Activated T-cell treated with anti-CD3 and anti-CD28 coated beads, Interleukin-2, amount 50 U/mL, for 24 hours (primary cell): ENCODE measurements at regions not wholly inside any gene's neighbourhood (a gene's known extent, or its start where the extent isn't known, plus 50 kb on each side); places are given as distances from the start of the nearest gene placed in this dataset.

Experiments used
- DNase-seq: peaks from one replicate; pipeline ENCODE4 v3.0.0-alpha.2; 2020
- H3K27ac Mint-ChIP-seq: 2 replicates; pipeline ENCODE4 v1.8.0; 2020; ENCODE audit warnings: mild to moderate bottlenecking, mixed read lengths
- H3K27me3 Mint-ChIP-seq: 2 replicates; pipeline ENCODE4 v1.8.0; 2020; ENCODE audit warnings: mixed read lengths
- H3K36me3 Mint-ChIP-seq: 2 replicates; pipeline ENCODE4 v1.8.0; 2020; ENCODE audit warnings: low read depth, mixed read lengths
- H3K4me1 Mint-ChIP-seq: 2 replicates; pipeline ENCODE4 v1.8.0; 2020; ENCODE audit warnings: low read depth, mixed read lengths
- H3K4me3 Mint-ChIP-seq: 2 replicates; pipeline ENCODE4 v1.8.0; 2020; ENCODE audit warnings: mild to moderate bottlenecking, moderate library complexity, mixed read lengths
- H3K9me3 Mint-ChIP-seq: 2 replicates; pipeline ENCODE4 v1.8.0; 2020; ENCODE audit warnings: mixed read lengths

- no peak overlapping the region for H3K27ac Mint-ChIP-seq
- no peak overlapping the region for H3K4me3 Mint-ChIP-seq
- H3K4me1 Mint-ChIP-seq, result no peaks in the 10 kb centered on the region
- no peaks in the 10 kb centered on the region for H3K27me3 Mint-ChIP-seq
- no peaks in the 10 kb centered on the region for H3K9me3 Mint-ChIP-seq
- no peak for DNase-seq
- no peaks in the 10 kb centered on the region for H3K36me3 Mint-ChIP-seq
Measured at GRCh38 chr2:104690255-104690984, 163.5 kb upstream of the POU3F3 start.

- Mint-ChIP-seq H3K9me3 (no peaks in the 10 kb centered on the region), H3K27ac (no peak overlapping the region), H3K4me3 (no peak overlapping the region), H3K4me1 (no peaks in the 10 kb centered on the region), H3K27me3 (no peaks in the 10 kb centered on the region), H3K36me3 (no peaks in the 10 kb centered on the region)
- DNase-seq, result no peak
Measured at GRCh38 chr2:104698276-104698675, 155.6 kb upstream of the POU3F3 start.

- no peak overlapping the region for H3K4me3 Mint-ChIP-seq
- H3K27ac Mint-ChIP-seq, result no peak overlapping the region
- H3K36me3 Mint-ChIP-seq, result no peaks in the 10 kb centered on the region
- no peaks in the 10 kb centered on the region for H3K27me3 Mint-ChIP-seq
- H3K4me1 Mint-ChIP-seq, result no peaks in the 10 kb centered on the region
- no peaks in the 10 kb centered on the region for H3K9me3 Mint-ChIP-seq
- DNase-seq, result no peak
Measured at GRCh38 chr2:104701411-104701911, 152.5 kb upstream of the POU3F3 start.

GRCh38 chr2:104702031-104702850, 151.7 kb upstream of the POU3F3 start:
- H3K27ac Mint-ChIP-seq, result no peak overlapping the region
- H3K36me3 Mint-ChIP-seq, result no peaks in the 10 kb centered on the region
- no peaks in the 10 kb centered on the region for H3K4me1 Mint-ChIP-seq
- DNase-seq, result no peak
- no peaks in the 10 kb centered on the region for H3K27me3 Mint-ChIP-seq
- no peak overlapping the region for H3K4me3 Mint-ChIP-seq
- no peaks in the 10 kb centered on the region for H3K9me3 Mint-ChIP-seq

- Mint-ChIP-seq H3K27me3 (no peaks in the 10 kb centered on the region), H3K4me3 (no peak overlapping the region), H3K4me1 (no peaks in the 10 kb centered on the region), H3K36me3 (no peaks in the 10 kb centered on the region), H3K9me3 (no peaks in the 10 kb centered on the region), H3K27ac (no peak overlapping the region)
- DNase-seq, result no peak
Measured at GRCh38 chr2:104703669-104704068, 150.2 kb upstream of the POU3F3 start.

- Mint-ChIP-seq H3K9me3 (no peaks in the 10 kb centered on the region), H3K27ac (no peak overlapping the region), H3K27me3 (no peaks in the 10 kb centered on the region), H3K4me1 (no peaks in the 10 kb centered on the region), H3K36me3 (no peaks in the 10 kb centered on the region), H3K4me3 (no peak overlapping the region)
- DNase-seq, result no peak
Measured at GRCh38 chr2:104704496-104705245, 149.2 kb upstream of the POU3F3 start.

GRCh38 chr2:104707056-104707455, 146.9 kb upstream of the POU3F3 start:
- Mint-ChIP-seq H3K36me3 (no peaks in the 10 kb centered on the region), H3K4me1 (no peaks in the 10 kb centered on the region), H3K4me3 (no peak overlapping the region), H3K9me3 (no peaks in the 10 kb centered on the region), H3K27me3 (no peaks in the 10 kb centered on the region), H3K27ac (no peak overlapping the region)
- DNase-seq, result no peak

GRCh38 chr2:104708967-104709366, 144.9 kb upstream of the POU3F3 start:
- H3K27me3 Mint-ChIP-seq, result no peaks in the 10 kb centered on the region
- H3K36me3 Mint-ChIP-seq, result no peaks in the 10 kb centered on the region
- no peak overlapping the region for H3K27ac Mint-ChIP-seq
- H3K4me1 Mint-ChIP-seq, result no peaks in the 10 kb centered on the region
- no peaks in the 10 kb centered on the region for H3K9me3 Mint-ChIP-seq
- DNase-seq, result no peak
- no peak overlapping the region for H3K4me3 Mint-ChIP-seq

- Mint-ChIP-seq H3K4me3 (no peak overlapping the region), H3K27ac (no peak overlapping the region), H3K36me3 (no peaks in the 10 kb centered on the region), H3K9me3 (no peaks in the 10 kb centered on the region), H3K27me3 (peaks cover 5% of the 10 kb centered on the region), H3K4me1 (no peaks in the 10 kb centered on the region)
- DNase-seq, result no peak
Measured at GRCh38 chr2:104716061-104716460, 137.9 kb upstream of the POU3F3 start.

- Mint-ChIP-seq H3K4me1 (peaks cover 11% of the 10 kb centered on the region), H3K36me3 (no peaks in the 10 kb centered on the region)
Measured at GRCh38 chr2:104733226-104733943, 120.5 kb upstream of the POU3F3 start.

GRCh38 chr2:104734937-104735586, 118.9 kb upstream of the POU3F3 start:
- Mint-ChIP-seq H3K27ac (no peak overlapping the region), H3K4me1 (peaks cover 11% of the 10 kb centered on the region), H3K9me3 (peaks cover 7% of the 10 kb centered on the region), H3K4me3 (no peak overlapping the region), H3K27me3 (peaks cover 6% of the 10 kb centered on the region), H3K36me3 (no peaks in the 10 kb centered on the region)
- no peak for DNase-seq

More at GRCh38 chr2:104733226-104733943, 120.5 kb upstream of the POU3F3 start:
- Mint-ChIP-seq H3K27me3 (peaks cover 6% of the 10 kb centered on the region), H3K9me3 (peaks cover 7% of the 10 kb centered on the region), H3K4me3 (no peak overlapping the region), H3K27ac (no peak overlapping the region)
- no peak for DNase-seq

- H3K4me3 Mint-ChIP-seq, result no peak overlapping the region
- no peaks in the 10 kb centered on the region for H3K36me3 Mint-ChIP-seq
- DNase-seq, result no peak
- H3K27ac Mint-ChIP-seq, result no peak overlapping the region
- H3K27me3 Mint-ChIP-seq, result peaks cover 6% of the 10 kb centered on the region
- peaks cover 11% of the 10 kb centered on the region for H3K4me1 Mint-ChIP-seq
- H3K9me3 Mint-ChIP-seq, result peaks cover 5% of the 10 kb centered on the region
Measured at GRCh38 chr2:104736026-104736425, 117.9 kb upstream of the POU3F3 start.

- DNase-seq, result no peak
- Mint-ChIP-seq H3K9me3 (no peaks in the 10 kb centered on the region), H3K27me3 (no peaks in the 10 kb centered on the region), H3K27ac (no peak overlapping the region), H3K4me1 (no peaks in the 10 kb centered on the region), H3K36me3 (no peaks in the 10 kb centered on the region), H3K4me3 (no peak overlapping the region)
Measured at GRCh38 chr2:104741860-104742259, 112.1 kb upstream of the POU3F3 start.

- Mint-ChIP-seq H3K9me3 (no peaks in the 10 kb centered on the region), H3K27ac (no peak overlapping the region)
- DNase-seq, result no peak
Measured at GRCh38 chr2:104744537-104744936, 109.4 kb upstream of the POU3F3 start.

More at GRCh38 chr2:104744537-104744936, 109.4 kb upstream of the POU3F3 start:
- Mint-ChIP-seq H3K4me3 (no peak overlapping the region), H3K4me1 (no peaks in the 10 kb centered on the region), H3K36me3 (no peaks in the 10 kb centered on the region), H3K27me3 (no peaks in the 10 kb centered on the region)
